WTC11 (cell line): ENCODE measurements at regions not wholly inside any gene's neighbourhood (a gene's known extent, or its start where the extent isn't known, plus 50 kb on each side); places are given as distances from the start of the nearest gene placed in this dataset.

Experiments used
- ATAC-seq: fragments of 200-7000 bp; cut with Tn5 transposase; 2 replicates; pipeline ENCODE4 v1.10.0; 2021; ENCODE audit warnings: mild to moderate bottlenecking, moderate library complexity
- CTCF ChIA-PET: fragments of 300-600 bp; sonication (Branson Sonifier 250); formaldehyde crosslinking; loops from one replicate; lab custom pipeline; 2021; ENCODE audit warnings: antibody characterized with exemption; lab: Charles Lee
- POLR2A ChIA-PET: fragments of 350-600 bp; sonication (Branson Sonifier 250); formaldehyde crosslinking; loops from one replicate; lab custom pipeline; 2021; ENCODE audit warnings: antibody characterized with exemption; lab: Charles Lee
- DNase-seq: peaks from one replicate; pipeline ENCODE4 v3.0.0; 2021; ENCODE audit warnings: low spot score
- H3K27ac Mint-ChIP-seq: 2 replicates; pipeline ENCODE4 v1.8.0; 2021; ENCODE audit warnings: mixed read lengths
- H3K27me3 Mint-ChIP-seq: 2 replicates; pipeline ENCODE4 v1.8.0; 2021; ENCODE audit warnings: low read depth, mild to moderate bottlenecking, moderate library complexity, mixed read lengths
- H3K36me3 Mint-ChIP-seq: 2 replicates; pipeline ENCODE4 v1.8.0; 2021; ENCODE audit warnings: mixed read lengths
- H3K4me1 Mint-ChIP-seq: 2 replicates; pipeline ENCODE4 v1.8.0; 2022; ENCODE audit warnings: mixed read lengths
- H3K4me3 Mint-ChIP-seq: 2 replicates; pipeline ENCODE4 v1.8.0; 2021; ENCODE audit warnings: mild to moderate bottlenecking, moderate library complexity, mixed read lengths
- H3K9me3 Mint-ChIP-seq: 2 replicates; pipeline ENCODE4 v1.8.0; 2021; ENCODE audit warnings: mixed read lengths
- ETV6 ChIP-seq: sonication (generic); formaldehyde crosslinking; IDR thresholded peaks from 2 replicates; pipeline ENCODE4 v1.8.1; 2022; ENCODE audit warnings: mild to moderate bottlenecking, missing genetic modification reagents
- FOXP1 ChIP-seq: sonication (generic); formaldehyde crosslinking; IDR thresholded peaks from 2 replicates; pipeline ENCODE4 v1.8.0; 2022; ENCODE audit warnings: missing genetic modification reagents, mild to moderate bottlenecking, moderate library complexity, borderline replicate concordance
- NFATC4 ChIP-seq: fragments of 250-450 bp; sonication (Bioruptor Pico); IDR thresholded peaks from 2 replicates; pipeline ENCODE4 v1.9.0; 2021; ENCODE audit warnings: mild to moderate bottlenecking
- NR1H2 ChIP-seq: sonication (generic); formaldehyde crosslinking; IDR thresholded peaks from 2 replicates; pipeline ENCODE4 v1.9.0; 2021; ENCODE audit warnings: mild to moderate bottlenecking, moderate library complexity, missing genetic modification reagents
- SMAD3 ChIP-seq: sonication (generic); formaldehyde crosslinking; IDR thresholded peaks from 2 replicates; pipeline ENCODE4 v1.8.0; 2022; ENCODE audit warnings: missing genetic modification reagents, mild to moderate bottlenecking, borderline replicate concordance
- ZNF219 ChIP-seq: sonication (generic); formaldehyde crosslinking; IDR thresholded peaks from 2 replicates; pipeline ENCODE4 v1.8.0; 2023; ENCODE audit warnings: missing genetic modification reagents, mild to moderate bottlenecking, borderline replicate concordance
- ZNF317 ChIP-seq: sonication (generic); formaldehyde crosslinking; IDR thresholded peaks from 2 replicates; pipeline ENCODE4 v1.8.1; 2023; ENCODE audit warnings: low read depth, mild to moderate bottlenecking, moderate library complexity, missing genetic modification reagents, borderline replicate concordance
- ZNF671 ChIP-seq: fragments of 250-450 bp; sonication (Bioruptor Pico); IDR thresholded peaks from 2 replicates; pipeline ENCODE4 v1.8.0; 2021; ENCODE audit warnings: mild to moderate bottlenecking
- TF ChIP-seq, protein P1 (sequence below): sonication (generic); formaldehyde crosslinking; IDR thresholded peaks from 2 replicates; pipeline ENCODE4 v1.8.1; 2023; ENCODE audit warnings: mild to moderate bottlenecking, moderate library complexity, missing genetic modification reagents
- TF ChIP-seq, protein P2 (sequence below): sonication (generic); formaldehyde crosslinking; IDR thresholded peaks from 2 replicates; pipeline ENCODE4 v1.8.0; 2022; ENCODE audit warnings: mild to moderate bottlenecking, missing genetic modification reagents
- TF ChIP-seq, protein P3 (sequence below): sonication (generic); formaldehyde crosslinking; IDR thresholded peaks from 2 replicates; pipeline ENCODE4 v1.8.0; 2022; ENCODE audit warnings: mild to moderate bottlenecking, missing genetic modification reagents
- TF ChIP-seq, protein P4 (sequence below): fragments of 250-450 bp; sonication (Bioruptor Pico); IDR thresholded peaks from 2 replicates; pipeline ENCODE4 v1.9.0; 2021; ENCODE audit warnings: moderate library complexity, mild to moderate bottlenecking, inconsistent platforms, borderline replicate concordance
- TF ChIP-seq, protein P5 (sequence below): sonication (generic); formaldehyde crosslinking; conservative IDR thresholded peaks from 2 replicates; pipeline ENCODE4 v1.8.1; 2023; ENCODE audit warnings: mild to moderate bottlenecking, low read depth, missing genetic modification reagents, moderate library complexity
- TF ChIP-seq, protein P6 (sequence below): sonication (generic); formaldehyde crosslinking; IDR thresholded peaks from 2 replicates; pipeline ENCODE4 v1.8.1; 2022; ENCODE audit warnings: low read depth, missing genetic modification reagents, borderline replicate concordance
- TF ChIP-seq, protein P7 (sequence below): fragments of 250-450 bp; sonication (Bioruptor Pico); IDR thresholded peaks from 2 replicates; pipeline ENCODE4 v1.9.0; 2021; ENCODE audit warnings: mild to moderate bottlenecking

DNA sequence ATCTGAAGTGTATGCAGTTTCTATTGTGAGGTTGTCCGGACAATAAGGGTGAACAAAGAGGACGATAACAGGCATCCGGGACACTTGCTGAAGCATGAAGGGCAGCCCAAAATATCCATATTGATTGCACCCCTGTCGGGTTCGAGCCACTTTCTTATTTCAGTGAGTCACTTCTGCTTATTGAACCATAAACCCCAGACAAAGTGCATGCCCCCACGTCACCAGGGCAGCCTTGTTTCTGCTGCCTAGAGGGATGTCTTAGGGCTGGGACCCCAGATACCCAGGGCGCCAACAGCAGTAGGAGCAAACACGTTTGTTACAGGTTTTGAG is 175.3 kb upstream of the LYZL1 start (continued):
- TF ChIP-seq ZNF219 (CRISPR knock-in tag), result no peak

DNA sequence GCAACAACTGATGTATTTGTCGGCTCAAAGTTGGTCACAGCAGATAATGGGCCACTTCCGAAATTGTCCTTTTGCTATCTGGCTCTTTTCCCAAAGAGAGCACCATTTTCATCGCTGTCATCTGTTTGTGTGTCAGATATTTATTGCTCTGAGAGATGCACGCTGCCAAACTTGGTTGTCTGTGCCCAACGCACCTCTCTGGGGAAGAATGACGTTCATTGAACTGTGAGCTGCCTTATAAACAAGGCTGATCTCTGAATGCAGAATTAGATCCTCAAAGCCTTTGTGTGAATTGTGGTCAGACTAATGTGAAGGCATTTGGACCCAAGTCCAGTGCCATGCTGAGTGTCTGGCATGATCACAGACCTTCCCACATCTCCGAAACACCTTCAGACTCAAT is 174.7 kb upstream of the LYZL1 start:
- ATAC-seq, result no peak
- peaks cover 3% of the 10 kb centered on the region; the same call in 1 of the 2 replicates for H3K27me3 Mint-ChIP-seq
- no peak overlapping the region for H3K4me3 Mint-ChIP-seq
- H3K27ac Mint-ChIP-seq, result no peak overlapping the region
- ChIA-PET CTCF (no interaction called here), POLR2A (no interaction called here)
- TF ChIP-seq, protein P1, sequence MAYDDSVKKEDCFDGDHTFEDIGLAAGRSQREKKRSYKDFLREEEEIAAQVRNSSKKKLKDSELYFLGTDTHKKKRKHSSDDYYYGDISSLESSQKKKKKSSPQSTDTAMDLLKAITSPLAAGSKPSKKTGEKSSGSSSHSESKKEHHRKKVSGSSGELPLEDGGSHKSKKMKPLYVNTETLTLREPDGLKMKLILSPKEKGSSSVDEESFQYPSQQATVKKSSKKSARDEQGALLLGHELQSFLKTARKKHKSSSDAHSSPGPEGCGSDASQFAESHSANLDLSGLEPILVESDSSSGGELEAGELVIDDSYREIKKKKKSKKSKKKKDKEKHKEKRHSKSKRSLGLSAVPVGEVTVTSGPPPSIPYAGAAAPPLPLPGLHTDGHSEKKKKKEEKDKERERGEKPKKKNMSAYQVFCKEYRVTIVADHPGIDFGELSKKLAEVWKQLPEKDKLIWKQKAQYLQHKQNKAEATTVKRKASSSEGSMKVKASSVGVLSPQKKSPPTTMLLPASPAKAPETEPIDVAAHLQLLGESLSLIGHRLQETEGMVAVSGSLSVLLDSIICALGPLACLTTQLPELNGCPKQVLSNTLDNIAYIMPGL, result no peak
- TF ChIP-seq, protein P2, sequence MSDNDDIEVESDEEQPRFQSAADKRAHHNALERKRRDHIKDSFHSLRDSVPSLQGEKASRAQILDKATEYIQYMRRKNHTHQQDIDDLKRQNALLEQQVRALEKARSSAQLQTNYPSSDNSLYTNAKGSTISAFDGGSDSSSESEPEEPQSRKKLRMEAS (CRISPR knock-in tag), result no peak
- TF ChIP-seq, protein P3, sequence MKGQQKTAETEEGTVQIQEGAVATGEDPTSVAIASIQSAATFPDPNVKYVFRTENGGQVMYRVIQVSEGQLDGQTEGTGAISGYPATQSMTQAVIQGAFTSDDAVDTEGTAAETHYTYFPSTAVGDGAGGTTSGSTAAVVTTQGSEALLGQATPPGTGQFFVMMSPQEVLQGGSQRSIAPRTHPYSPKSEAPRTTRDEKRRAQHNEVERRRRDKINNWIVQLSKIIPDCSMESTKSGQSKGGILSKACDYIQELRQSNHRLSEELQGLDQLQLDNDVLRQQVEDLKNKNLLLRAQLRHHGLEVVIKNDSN (CRISPR knock-in tag), result no peak
- TF ChIP-seq, all 79 proteins: peak for 0
- Mint-ChIP-seq H3K4me1 (peaks cover 21% of the 10 kb centered on the region), H3K9me3 (peaks cover 40% of the 10 kb centered on the region), H3K36me3 (peaks cover 32% of the 10 kb centered on the region)
- no peak for DNase-seq

DNA sequence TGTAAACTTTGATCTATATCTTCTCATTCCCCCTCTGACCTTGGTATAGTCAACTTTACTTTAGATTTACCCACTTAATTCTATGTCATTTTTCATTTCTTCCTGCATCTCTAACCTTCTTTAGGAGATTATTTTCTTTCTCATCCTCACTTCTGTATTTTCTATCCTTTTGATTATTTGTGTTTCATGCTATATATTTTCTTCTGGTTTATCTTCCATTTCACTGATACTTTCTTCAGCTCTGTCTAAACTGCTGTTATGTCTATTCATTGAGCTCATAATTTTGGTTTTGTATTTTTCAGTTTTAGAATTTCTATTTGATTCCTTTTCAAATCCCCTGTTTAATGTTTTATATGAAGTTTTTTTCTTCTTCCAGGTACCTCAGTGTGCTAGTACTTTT is 171.1 kb upstream of the LYZL1 start:
- Mint-ChIP-seq H3K4me3 (no peak overlapping the region), H3K27ac (no peak overlapping the region)
- CTCF ChIA-PET, result no interaction called here

More for the DNA sequence above, 171.1 kb upstream of the LYZL1 start:
- H3K4me1 Mint-ChIP-seq, result peaks cover 16% of the 10 kb centered on the region
- peaks cover 44% of the 10 kb centered on the region for H3K9me3 Mint-ChIP-seq
- peaks cover 32% of the 10 kb centered on the region for H3K36me3 Mint-ChIP-seq
- peaks cover 3% of the 10 kb centered on the region; the same call in 1 of the 2 replicates for H3K27me3 Mint-ChIP-seq
- DNase-seq (no peak), ATAC-seq (no peak)
- POLR2A ChIA-PET, result no interaction called here
- TF ChIP-seq ZNF671 (CRISPR knock-in tag) (no peak), NR1H2 (no peak), SMAD3 (CRISPR knock-in tag) (no peak), ETV6 (no peak), NFATC4 (CRISPR knock-in tag) (no peak), FOXP1 (CRISPR knock-in tag) (no peak), ZNF317 (CRISPR knock-in tag) (no peak)
- TF ChIP-seq, protein P4, sequence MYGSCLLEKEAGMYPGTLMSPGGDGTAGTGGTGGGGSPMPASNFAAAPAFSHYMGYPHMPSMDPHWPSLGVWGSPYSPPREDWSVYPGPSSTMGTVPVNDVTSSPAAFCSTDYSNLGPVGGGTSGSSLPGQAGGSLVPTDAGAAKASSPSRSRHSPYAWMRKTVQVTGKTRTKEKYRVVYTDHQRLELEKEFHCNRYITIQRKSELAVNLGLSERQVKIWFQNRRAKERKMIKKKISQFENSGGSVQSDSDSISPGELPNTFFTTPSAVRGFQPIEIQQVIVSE (CRISPR knock-in tag), result no peak
- TF ChIP-seq, protein P5, sequence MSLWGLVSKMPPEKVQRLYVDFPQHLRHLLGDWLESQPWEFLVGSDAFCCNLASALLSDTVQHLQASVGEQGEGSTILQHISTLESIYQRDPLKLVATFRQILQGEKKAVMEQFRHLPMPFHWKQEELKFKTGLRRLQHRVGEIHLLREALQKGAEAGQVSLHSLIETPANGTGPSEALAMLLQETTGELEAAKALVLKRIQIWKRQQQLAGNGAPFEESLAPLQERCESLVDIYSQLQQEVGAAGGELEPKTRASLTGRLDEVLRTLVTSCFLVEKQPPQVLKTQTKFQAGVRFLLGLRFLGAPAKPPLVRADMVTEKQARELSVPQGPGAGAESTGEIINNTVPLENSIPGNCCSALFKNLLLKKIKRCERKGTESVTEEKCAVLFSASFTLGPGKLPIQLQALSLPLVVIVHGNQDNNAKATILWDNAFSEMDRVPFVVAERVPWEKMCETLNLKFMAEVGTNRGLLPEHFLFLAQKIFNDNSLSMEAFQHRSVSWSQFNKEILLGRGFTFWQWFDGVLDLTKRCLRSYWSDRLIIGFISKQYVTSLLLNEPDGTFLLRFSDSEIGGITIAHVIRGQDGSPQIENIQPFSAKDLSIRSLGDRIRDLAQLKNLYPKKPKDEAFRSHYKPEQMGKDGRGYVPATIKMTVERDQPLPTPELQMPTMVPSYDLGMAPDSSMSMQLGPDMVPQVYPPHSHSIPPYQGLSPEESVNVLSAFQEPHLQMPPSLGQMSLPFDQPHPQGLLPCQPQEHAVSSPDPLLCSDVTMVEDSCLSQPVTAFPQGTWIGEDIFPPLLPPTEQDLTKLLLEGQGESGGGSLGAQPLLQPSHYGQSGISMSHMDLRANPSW (CRISPR knock-in tag), result no peak
- TF ChIP-seq, protein P6, sequence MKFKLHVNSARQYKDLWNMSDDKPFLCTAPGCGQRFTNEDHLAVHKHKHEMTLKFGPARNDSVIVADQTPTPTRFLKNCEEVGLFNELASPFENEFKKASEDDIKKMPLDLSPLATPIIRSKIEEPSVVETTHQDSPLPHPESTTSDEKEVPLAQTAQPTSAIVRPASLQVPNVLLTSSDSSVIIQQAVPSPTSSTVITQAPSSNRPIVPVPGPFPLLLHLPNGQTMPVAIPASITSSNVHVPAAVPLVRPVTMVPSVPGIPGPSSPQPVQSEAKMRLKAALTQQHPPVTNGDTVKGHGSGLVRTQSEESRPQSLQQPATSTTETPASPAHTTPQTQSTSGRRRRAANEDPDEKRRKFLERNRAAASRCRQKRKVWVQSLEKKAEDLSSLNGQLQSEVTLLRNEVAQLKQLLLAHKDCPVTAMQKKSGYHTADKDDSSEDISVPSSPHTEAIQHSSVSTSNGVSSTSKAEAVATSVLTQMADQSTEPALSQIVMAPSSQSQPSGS, result no peak
- TF ChIP-seq, protein P7, sequence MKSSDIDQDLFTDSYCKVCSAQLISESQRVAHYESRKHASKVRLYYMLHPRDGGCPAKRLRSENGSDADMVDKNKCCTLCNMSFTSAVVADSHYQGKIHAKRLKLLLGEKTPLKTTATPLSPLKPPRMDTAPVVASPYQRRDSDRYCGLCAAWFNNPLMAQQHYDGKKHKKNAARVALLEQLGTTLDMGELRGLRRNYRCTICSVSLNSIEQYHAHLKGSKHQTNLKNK, result no peak
- TF ChIP-seq, all 79 proteins: peak for 0
